Gastroesophageal sphincter (tissue), 3 donors: ENCODE measurements at regions not wholly inside any gene's neighbourhood (a gene's known extent, or its start where the extent isn't known, plus 50 kb on each side); places are given as distances from the start of the nearest gene placed in this dataset.

ENCODE experiments used
- POLR2AphosphoS5 ChIP-seq: sonication (generic); formaldehyde crosslinking; IDR thresholded peaks from one replicate; pipeline ENCODE4 v1.6.1; 2017; ENCODE audit warnings: antibody characterized with exemption
- TF ChIP-seq, protein P1 (sequence below), 4 experiments: fragments of 200-600 bp in 2 of 4; fragments of 450-650 bp in 2 of 4; sonication (generic) in 1 of 4; IDR thresholded peaks; one replicate each; pipeline ENCODE4 v1.5.1; 2017 to 2019; ENCODE audit warnings: antibody characterized with exemption in 4 of 4, mild to moderate bottlenecking in 2 of 4, moderate library complexity in 2 of 4

DNA sequence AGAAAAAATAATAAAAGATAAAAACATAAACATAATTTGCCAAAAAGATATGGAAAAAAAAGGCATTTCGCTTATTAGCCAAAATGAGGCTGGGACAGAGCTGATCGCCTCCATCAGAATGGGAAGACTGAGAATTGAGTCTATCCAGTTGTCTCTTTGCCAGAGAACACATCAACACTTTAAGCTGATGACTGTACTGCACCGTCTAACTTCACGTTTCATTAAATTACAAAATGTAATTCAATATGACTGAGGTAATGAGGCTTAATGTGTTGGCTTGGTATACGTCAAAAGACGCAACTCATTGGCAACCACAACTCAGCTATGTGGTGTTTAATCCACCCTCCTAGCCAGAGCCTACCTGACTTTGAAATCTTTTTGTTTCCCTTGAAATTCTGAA, 462.7 kb upstream of the CD180 start:
- TF ChIP-seq, protein P1, sequence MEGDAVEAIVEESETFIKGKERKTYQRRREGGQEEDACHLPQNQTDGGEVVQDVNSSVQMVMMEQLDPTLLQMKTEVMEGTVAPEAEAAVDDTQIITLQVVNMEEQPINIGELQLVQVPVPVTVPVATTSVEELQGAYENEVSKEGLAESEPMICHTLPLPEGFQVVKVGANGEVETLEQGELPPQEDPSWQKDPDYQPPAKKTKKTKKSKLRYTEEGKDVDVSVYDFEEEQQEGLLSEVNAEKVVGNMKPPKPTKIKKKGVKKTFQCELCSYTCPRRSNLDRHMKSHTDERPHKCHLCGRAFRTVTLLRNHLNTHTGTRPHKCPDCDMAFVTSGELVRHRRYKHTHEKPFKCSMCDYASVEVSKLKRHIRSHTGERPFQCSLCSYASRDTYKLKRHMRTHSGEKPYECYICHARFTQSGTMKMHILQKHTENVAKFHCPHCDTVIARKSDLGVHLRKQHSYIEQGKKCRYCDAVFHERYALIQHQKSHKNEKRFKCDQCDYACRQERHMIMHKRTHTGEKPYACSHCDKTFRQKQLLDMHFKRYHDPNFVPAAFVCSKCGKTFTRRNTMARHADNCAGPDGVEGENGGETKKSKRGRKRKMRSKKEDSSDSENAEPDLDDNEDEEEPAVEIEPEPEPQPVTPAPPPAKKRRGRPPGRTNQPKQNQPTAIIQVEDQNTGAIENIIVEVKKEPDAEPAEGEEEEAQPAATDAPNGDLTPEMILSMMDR (IDR thresholded peaks at IDR 0.05): no peak
- no peak for TF ChIP-seq POLR2AphosphoS5
